ENCODE measurements at regions not wholly inside any gene's neighbourhood (a gene's known extent, or its start where the extent isn't known, plus 50 kb on each side); places are given as distances from the start of the nearest gene placed in this dataset.

DNA sequence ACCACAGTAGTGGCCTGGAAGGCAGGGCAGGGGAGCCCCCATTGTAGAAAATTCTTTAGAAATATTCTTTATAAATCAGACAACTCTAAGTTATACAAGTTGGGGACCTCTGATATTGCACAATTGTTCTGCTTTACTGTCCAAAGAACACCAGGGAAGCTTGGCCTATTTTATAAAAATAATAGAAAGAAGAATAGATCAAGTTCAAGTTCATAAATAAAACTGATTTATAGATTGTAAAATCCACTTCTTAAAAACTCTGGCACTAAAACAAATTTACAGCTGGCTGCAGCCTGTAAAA is 55.0 kb upstream of the GALNT2 start:
- POLR2A ChIA-PET, result no interaction called here
- DNase-seq (ENCODE audit: low spot score), result no peak
- H3K4me3 Mint-ChIP-seq, result no peak overlapping the region

DNA sequence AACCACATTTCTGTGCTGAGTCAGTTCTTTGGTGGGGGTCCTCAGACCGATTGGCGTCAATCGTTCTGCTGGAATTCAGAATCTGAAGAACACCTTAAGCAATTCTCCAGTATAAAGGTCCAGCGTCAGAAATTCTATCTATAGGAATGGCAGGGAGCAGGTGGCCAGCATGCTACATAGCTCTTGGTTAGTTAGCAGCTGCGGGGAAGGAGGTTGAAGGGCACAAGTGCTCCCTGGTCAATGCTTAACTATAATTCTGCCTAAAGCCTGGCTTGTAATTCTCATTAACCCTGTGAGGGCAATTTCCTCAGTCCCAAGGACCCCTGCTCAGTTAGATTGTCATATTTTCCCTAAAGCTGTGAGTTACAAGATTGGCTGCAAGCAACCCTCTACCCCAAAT is 54.3 kb upstream of the GALNT2 start:
- DNase-seq (ENCODE audit: low spot score), result no peak
- no peak for ATAC-seq

More for the DNA sequence above, 55.0 kb upstream of the GALNT2 start:
- Mint-ChIP-seq H3K4me1 (peaks cover 10% of the 10 kb centered on the region), H3K27ac (no peak overlapping the region), H3K9me3 (peaks cover 4% of the 10 kb centered on the region), H3K27me3 (ENCODE audit: low read depth) (no peaks in the 10 kb centered on the region), H3K36me3 (no peaks in the 10 kb centered on the region)
- no peak for ATAC-seq
- TF ChIP-seq, protein P1, sequence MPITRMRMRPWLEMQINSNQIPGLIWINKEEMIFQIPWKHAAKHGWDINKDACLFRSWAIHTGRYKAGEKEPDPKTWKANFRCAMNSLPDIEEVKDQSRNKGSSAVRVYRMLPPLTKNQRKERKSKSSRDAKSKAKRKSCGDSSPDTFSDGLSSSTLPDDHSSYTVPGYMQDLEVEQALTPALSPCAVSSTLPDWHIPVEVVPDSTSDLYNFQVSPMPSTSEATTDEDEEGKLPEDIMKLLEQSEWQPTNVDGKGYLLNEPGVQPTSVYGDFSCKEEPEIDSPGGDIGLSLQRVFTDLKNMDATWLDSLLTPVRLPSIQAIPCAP (CRISPR knock-in tag; IDR thresholded peaks at IDR 0.05), result no peak
- TF ChIP-seq, protein P2, sequence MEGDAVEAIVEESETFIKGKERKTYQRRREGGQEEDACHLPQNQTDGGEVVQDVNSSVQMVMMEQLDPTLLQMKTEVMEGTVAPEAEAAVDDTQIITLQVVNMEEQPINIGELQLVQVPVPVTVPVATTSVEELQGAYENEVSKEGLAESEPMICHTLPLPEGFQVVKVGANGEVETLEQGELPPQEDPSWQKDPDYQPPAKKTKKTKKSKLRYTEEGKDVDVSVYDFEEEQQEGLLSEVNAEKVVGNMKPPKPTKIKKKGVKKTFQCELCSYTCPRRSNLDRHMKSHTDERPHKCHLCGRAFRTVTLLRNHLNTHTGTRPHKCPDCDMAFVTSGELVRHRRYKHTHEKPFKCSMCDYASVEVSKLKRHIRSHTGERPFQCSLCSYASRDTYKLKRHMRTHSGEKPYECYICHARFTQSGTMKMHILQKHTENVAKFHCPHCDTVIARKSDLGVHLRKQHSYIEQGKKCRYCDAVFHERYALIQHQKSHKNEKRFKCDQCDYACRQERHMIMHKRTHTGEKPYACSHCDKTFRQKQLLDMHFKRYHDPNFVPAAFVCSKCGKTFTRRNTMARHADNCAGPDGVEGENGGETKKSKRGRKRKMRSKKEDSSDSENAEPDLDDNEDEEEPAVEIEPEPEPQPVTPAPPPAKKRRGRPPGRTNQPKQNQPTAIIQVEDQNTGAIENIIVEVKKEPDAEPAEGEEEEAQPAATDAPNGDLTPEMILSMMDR (IDR thresholded peaks at IDR 0.05), result no peak
- no peak for TF ChIP-seq ZNF416 (CRISPR knock-in tag; IDR thresholded peaks at IDR 0.05)
- no peak for TF ChIP-seq ESRRA (CRISPR knock-in tag; IDR thresholded peaks at IDR 0.05; ENCODE audit: borderline replicate concordance)
- TF ChIP-seq, protein P3, sequence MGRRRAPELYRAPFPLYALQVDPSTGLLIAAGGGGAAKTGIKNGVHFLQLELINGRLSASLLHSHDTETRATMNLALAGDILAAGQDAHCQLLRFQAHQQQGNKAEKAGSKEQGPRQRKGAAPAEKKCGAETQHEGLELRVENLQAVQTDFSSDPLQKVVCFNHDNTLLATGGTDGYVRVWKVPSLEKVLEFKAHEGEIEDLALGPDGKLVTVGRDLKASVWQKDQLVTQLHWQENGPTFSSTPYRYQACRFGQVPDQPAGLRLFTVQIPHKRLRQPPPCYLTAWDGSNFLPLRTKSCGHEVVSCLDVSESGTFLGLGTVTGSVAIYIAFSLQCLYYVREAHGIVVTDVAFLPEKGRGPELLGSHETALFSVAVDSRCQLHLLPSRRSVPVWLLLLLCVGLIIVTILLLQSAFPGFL (CRISPR knock-in tag; IDR thresholded peaks at IDR 0.05; ENCODE audit: borderline replicate concordance), result no peak
- no peak for TF ChIP-seq ZNF396 (CRISPR knock-in tag; IDR thresholded peaks at IDR 0.05; ENCODE audit: borderline replicate concordance)
- no peak for TF ChIP-seq NR1H2 (CRISPR knock-in tag; IDR thresholded peaks at IDR 0.05)
- TF ChIP-seq, protein P4, sequence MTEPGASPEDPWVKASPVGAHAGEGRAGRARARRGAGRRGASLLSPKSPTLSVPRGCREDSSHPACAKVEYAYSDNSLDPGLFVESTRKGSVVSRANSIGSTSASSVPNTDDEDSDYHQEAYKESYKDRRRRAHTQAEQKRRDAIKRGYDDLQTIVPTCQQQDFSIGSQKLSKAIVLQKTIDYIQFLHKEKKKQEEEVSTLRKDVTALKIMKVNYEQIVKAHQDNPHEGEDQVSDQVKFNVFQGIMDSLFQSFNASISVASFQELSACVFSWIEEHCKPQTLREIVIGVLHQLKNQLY (CRISPR knock-in tag; IDR thresholded peaks at IDR 0.05), result no peak
- CTCF ChIA-PET, result no interaction called here

DNA sequence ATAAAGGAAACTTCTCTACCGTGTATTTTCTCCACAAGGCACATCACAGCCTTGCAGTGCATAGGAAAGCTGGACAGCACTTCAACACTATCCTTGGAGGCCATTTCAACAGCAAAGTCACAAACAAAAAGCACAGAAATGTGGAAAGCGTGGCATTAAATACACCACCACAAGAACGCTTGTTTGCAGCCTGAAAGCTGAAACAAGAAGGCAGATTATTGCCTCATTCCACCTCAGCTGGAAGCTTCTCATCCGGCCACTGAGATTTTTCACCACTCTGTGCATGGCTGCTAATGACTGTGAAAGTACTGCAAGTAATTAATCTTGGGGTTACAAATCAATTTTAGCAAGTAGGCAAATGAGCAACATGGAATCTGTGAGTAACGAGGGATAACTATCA is 50.9 kb upstream of the GALNT2 start:
- Mint-ChIP-seq H3K27ac (no peak overlapping the region; the same call in 1 of the 2 replicates), H3K9me3 (no peaks in the 10 kb centered on the region)
- TF ChIP-seq HMGA2 (CRISPR knock-in tag; IDR thresholded peaks at IDR 0.05) (no peak), ELF4 (CRISPR knock-in tag; IDR thresholded peaks at IDR 0.05; ENCODE audit: low read depth) (no peak)
- TF ChIP-seq, protein P5, sequence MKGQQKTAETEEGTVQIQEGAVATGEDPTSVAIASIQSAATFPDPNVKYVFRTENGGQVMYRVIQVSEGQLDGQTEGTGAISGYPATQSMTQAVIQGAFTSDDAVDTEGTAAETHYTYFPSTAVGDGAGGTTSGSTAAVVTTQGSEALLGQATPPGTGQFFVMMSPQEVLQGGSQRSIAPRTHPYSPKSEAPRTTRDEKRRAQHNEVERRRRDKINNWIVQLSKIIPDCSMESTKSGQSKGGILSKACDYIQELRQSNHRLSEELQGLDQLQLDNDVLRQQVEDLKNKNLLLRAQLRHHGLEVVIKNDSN (CRISPR knock-in tag; IDR thresholded peaks at IDR 0.05), result no peak
- TF ChIP-seq, protein P6, sequence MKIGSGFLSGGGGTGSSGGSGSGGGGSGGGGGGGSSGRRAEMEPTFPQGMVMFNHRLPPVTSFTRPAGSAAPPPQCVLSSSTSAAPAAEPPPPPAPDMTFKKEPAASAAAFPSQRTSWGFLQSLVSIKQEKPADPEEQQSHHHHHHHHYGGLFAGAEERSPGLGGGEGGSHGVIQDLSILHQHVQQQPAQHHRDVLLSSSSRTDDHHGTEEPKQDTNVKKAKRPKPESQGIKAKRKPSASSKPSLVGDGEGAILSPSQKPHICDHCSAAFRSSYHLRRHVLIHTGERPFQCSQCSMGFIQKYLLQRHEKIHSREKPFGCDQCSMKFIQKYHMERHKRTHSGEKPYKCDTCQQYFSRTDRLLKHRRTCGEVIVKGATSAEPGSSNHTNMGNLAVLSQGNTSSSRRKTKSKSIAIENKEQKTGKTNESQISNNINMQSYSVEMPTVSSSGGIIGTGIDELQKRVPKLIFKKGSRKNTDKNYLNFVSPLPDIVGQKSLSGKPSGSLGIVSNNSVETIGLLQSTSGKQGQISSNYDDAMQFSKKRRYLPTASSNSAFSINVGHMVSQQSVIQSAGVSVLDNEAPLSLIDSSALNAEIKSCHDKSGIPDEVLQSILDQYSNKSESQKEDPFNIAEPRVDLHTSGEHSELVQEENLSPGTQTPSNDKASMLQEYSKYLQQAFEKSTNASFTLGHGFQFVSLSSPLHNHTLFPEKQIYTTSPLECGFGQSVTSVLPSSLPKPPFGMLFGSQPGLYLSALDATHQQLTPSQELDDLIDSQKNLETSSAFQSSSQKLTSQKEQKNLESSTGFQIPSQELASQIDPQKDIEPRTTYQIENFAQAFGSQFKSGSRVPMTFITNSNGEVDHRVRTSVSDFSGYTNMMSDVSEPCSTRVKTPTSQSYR (CRISPR knock-in tag; IDR thresholded peaks at IDR 0.05), result no peak

More for the DNA sequence above, 54.3 kb upstream of the GALNT2 start:
- H3K27ac Mint-ChIP-seq, result no peak overlapping the region
- CTCF ChIA-PET, result no interaction called here
- POLR2A ChIA-PET, result no interaction called here
- H3K4me3 Mint-ChIP-seq, result no peak overlapping the region
- no peaks in the 10 kb centered on the region for H3K36me3 Mint-ChIP-seq
- peaks cover 15% of the 10 kb centered on the region for H3K4me1 Mint-ChIP-seq
- H3K9me3 Mint-ChIP-seq, result peaks cover 2% of the 10 kb centered on the region
- no peak for TF ChIP-seq NR1H2 (CRISPR knock-in tag; IDR thresholded peaks at IDR 0.05)
- TF ChIP-seq GTF2I (CRISPR knock-in tag; conservative IDR thresholded peaks at IDR 0.05), result no peak
- TF ChIP-seq, protein P7, sequence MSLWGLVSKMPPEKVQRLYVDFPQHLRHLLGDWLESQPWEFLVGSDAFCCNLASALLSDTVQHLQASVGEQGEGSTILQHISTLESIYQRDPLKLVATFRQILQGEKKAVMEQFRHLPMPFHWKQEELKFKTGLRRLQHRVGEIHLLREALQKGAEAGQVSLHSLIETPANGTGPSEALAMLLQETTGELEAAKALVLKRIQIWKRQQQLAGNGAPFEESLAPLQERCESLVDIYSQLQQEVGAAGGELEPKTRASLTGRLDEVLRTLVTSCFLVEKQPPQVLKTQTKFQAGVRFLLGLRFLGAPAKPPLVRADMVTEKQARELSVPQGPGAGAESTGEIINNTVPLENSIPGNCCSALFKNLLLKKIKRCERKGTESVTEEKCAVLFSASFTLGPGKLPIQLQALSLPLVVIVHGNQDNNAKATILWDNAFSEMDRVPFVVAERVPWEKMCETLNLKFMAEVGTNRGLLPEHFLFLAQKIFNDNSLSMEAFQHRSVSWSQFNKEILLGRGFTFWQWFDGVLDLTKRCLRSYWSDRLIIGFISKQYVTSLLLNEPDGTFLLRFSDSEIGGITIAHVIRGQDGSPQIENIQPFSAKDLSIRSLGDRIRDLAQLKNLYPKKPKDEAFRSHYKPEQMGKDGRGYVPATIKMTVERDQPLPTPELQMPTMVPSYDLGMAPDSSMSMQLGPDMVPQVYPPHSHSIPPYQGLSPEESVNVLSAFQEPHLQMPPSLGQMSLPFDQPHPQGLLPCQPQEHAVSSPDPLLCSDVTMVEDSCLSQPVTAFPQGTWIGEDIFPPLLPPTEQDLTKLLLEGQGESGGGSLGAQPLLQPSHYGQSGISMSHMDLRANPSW (CRISPR knock-in tag; conservative IDR thresholded peaks at IDR 0.05; ENCODE audit: low read depth), result no peak
- TF ChIP-seq ZNF121 (CRISPR knock-in tag; IDR thresholded peaks at IDR 0.05), result no peak
- TF ChIP-seq SOX15 (CRISPR knock-in tag; IDR thresholded peaks at IDR 0.05), result no peak
- TF ChIP-seq, protein P8, sequence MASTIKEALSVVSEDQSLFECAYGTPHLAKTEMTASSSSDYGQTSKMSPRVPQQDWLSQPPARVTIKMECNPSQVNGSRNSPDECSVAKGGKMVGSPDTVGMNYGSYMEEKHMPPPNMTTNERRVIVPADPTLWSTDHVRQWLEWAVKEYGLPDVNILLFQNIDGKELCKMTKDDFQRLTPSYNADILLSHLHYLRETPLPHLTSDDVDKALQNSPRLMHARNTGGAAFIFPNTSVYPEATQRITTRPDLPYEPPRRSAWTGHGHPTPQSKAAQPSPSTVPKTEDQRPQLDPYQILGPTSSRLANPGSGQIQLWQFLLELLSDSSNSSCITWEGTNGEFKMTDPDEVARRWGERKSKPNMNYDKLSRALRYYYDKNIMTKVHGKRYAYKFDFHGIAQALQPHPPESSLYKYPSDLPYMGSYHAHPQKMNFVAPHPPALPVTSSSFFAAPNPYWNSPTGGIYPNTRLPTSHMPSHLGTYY (CRISPR knock-in tag; IDR thresholded peaks at IDR 0.05), result no peak
- H3K27me3 Mint-ChIP-seq (ENCODE audit: low read depth), result no peaks in the 10 kb centered on the region

More for the DNA sequence above, 50.9 kb upstream of the GALNT2 start:
- Mint-ChIP-seq H3K27me3 (ENCODE audit: low read depth) (no peaks in the 10 kb centered on the region; the same call in 1 of the 2 replicates), H3K4me3 (no peak overlapping the region), H3K4me1 (peaks cover 28% of the 10 kb centered on the region), H3K36me3 (no peaks in the 10 kb centered on the region)
- POLR2A ChIA-PET, result interaction anchor here (0.8 kb wide), 1 partner anchor 30 kb away, joined by 3 read pairs; no protein-coding TSS in a partner anchor
- DNase-seq (ENCODE audit: low spot score) (no peak), ATAC-seq (no peak)
- CTCF ChIA-PET, result interaction anchor here (1.8 kb wide), 1 partner anchor 43 kb away, joined by 6 read pairs; no protein-coding TSS in a partner anchor
